SKM-1 (cell line): ENCODE measurements at regions not wholly inside any gene's neighbourhood (a gene's known extent, or its start where the extent isn't known, plus 50 kb on each side); places are given as distances from the start of the nearest gene placed in this dataset.
"Not testable (repeated sequence)": the region's sequence is repeated elsewhere in the genome, so short reads cannot be mapped to it uniquely, and the experiment has no call there.

Experiments
- DNase-seq: peaks from one replicate; lab custom pipeline; 2025; ENCODE audit not compliant: unreplicated experiment; lab: John Stamatoyannopoulos, UW

- no peak for DNase-seq
Observed at GRCh38 chr2:7740114-7740513, 822.9 kb downstream of the RNF144A start.

GRCh38 chr2:7742301-7742700 is 825.1 kb downstream of the RNF144A start:
- no peak for DNase-seq

DNA sequence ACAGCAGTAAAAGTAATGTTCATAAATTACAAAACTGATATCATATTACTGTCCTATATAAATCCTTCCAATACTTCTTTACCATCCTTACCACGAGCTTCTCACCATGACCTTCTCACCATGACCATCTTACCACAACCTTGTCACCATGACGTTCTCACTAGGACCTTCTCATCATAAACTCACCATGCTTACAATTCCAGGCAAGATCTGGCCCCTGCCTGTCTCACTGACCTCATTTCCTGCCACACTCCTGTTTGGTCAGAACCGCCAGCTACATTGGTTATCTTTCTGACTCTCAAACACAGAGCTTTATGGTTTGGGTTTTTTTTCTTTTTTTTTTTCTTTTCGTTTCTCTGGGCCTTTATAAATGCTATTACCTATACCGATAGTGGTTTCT is 827.6 kb downstream of the RNF144A start:
- no peak for DNase-seq

DNA sequence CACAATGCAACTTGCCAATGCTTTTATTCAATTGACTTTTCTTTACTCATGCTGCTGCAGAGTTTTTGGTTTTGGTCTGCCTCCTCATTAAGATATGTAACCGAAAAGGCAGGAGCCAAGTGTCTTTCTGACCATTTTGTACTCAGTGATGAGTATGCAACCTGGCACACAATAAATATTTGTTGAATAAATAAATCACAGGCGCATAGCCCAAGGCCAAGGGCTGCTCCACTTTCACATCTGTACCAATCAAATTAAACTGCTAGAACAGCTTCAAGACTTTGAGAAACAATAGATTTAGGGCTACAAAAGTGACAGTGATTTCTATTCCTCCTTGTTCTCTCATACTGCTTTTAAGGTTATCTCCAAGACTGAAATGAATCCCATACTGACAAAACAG is 828.2 kb downstream of the RNF144A start:
- no peak for DNase-seq

GRCh38 chr2:7748717-7749415 is 831.7 kb downstream of the RNF144A start:
- no peak for DNase-seq

DNA sequence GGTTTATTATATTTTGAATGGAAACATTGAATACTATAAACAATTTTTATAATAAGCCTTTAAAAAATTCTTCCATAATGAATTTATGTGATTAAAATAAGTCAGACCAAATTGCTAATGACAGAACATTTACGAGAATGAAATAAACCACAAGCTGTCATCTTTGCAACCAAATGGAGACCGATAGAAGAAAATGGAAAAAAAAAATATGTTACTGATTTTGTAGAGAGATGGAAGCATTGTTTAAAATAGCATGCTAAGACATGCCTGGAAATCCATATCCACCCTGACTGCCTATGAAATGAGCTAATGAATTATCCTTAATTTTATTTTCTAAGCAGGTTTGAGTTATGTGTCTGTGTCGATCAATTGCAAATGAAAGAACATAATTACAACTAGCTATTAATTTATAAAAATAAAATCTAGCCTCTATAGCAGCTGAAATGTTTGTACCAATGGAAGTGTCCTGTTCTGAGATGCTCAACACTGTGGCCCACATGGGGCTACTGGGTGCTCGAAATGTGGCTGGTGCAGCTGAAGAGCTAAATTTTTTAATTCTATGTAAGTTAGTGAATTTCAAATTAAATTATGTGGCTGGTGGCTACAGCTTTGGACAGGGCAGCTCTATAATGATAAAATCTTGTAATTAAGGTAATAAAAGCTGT is 832.8 kb downstream of the RNF144A start:
- DNase-seq, result no peak

- DNase-seq, result no peak
Observed at GRCh38 chr2:7752291-7752690, 835.1 kb downstream of the RNF144A start.

DNA sequence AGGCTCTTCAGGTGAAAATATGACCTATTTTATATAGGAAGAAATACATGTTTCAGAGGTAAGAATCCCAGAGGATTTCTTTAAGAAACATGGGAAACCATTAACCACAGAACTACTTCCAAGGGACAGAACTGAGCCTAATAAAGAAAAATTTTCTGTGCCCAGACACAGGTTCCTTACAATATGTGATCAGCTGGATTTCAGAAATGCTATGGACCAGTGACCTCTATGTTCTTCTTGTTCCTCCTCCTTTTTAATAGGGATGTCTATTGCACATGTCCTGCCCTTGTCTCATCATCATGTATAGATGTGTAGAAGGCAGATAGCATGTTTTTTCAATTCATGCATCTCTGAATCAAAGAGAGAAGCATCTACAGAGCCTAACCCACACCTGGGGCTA is 836.6 kb downstream of the RNF144A start:
- DNase-seq, result no peak

DNA sequence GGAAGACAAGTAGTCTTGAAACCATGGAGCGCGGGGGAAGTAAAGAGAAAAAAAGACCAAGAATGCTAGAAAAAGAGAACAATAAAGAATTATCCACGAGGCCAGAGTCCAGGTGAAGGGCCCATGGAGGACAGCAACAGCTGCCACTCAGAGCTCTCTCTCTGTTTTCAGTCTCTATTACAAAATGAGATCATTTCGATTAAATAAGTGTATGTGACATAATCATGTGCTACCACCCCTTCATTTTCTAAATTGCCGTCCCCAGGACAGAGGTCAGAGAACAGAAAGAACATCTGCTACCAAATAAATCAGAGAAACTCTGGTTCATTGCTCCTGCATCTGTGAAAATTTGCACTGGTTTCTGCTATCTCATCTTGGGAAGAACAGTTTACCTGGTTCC is 838.7 kb downstream of the RNF144A start:
- DNase-seq, result no peak

- DNase-seq, result no peak
Observed at GRCh38 chr2:7758073-7758759, 841.0 kb downstream of the RNF144A start.

DNA sequence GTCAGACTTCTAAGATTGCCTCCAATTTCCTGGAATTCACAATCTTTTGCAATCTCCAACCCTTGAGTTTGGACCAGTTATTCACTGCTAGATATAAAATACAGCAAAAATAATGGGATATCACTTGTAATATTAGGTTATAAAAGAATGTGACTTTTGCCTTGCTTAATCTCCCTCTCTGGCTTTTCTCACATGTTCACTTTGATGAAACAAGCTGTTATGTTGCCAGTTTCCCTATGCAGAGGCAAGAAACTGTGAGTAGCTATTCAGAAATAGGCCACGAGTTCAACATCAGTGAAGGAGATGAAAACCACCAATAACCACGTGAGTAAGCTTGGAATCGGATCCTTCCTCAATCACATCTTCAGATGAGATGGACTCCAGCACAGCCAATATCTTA is 842.7 kb downstream of the RNF144A start:
- DNase-seq, result no peak

- DNase-seq, result not testable (repeated sequence)
Observed at GRCh38 chr2:7763418-7763817, 846.2 kb downstream of the RNF144A start.

DNA sequence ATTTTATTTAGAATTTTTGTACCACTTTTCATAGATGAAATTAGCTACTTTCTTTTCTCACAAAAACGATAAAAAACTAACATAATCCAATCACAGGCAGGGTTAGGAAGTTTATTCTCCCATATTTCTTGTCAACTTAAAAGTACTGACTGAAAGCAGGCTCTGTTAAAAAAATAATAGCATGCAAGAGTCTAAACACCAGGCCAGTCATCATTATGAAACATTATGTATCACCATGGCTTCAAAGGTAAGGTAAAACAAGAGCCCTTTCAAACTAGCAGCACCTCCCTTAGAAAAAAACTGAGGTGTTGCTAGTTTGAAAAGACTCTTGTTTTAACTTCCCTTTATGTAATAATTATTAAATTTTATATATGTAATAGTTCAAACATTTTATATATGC is 848.0 kb downstream of the RNF144A start:
- DNase-seq, result no peak

GRCh38 chr2:7766088-7766722 is 849.0 kb downstream of the RNF144A start:
- DNase-seq, result no peak

DNA sequence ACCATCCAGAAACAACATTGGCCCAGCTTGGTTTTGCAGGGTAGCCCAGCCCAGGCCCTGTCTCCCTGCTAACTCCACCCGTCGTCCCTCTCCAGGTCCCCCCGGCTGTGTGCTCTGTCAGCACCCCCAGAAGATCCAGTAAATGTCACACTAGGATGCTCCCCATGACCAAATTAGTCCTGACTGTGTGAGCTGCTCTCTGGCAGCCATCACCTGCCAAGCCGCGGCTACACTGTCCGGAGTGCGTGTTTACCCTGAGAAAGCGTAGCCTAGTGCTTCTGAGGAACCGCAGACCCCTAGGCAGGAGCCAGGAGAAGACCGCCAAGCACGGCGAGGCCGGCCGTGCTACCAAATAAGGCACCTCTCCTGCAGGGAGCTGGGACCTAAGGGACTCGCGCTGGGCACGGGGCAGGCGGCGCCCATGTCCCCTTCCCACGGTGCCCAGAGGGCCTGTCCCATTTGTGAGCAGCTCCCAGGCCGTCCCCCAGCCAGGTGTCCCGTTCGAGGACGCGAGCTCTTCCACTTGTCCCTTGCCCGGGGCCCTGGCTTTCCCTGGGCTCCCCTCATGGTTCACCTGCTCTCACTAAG is 849.9 kb downstream of the RNF144A start:
- DNase-seq, result no peak

DNA sequence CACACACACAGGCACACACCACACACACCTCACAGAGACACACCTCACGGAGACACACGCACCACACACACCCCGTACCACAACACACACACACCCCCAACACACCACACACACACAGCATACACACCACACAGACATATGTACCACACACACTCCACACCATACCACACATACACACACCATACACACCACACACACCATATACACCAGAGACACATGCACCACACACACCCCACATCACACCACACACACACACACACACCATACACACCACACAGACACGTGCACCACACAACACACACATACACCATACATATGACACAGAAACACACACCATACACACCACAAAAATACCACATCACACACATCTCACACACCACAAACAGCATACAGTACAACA is 850.7 kb downstream of the RNF144A start:
- DNase-seq, result no peak

DNA sequence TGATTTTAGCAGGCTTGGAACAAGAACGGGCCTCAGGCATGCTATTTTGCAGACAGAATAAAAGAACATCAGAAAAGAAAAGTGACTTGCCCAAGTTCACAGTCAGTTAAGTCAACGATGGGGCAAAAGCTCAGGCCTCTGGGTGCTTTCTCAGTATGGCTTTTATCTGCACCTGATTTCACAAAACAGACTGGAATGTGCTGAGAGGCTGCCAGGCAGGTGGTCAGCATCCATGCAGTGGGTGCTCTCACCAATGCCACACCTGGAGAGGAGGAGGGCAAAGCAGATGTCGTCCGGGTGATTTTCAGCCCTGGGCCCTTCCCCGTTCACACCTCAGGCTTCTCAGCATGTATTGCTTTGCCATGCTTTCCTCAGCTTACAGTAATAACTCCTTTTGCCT is 854.6 kb downstream of the RNF144A start:
- no peak for DNase-seq

DNA sequence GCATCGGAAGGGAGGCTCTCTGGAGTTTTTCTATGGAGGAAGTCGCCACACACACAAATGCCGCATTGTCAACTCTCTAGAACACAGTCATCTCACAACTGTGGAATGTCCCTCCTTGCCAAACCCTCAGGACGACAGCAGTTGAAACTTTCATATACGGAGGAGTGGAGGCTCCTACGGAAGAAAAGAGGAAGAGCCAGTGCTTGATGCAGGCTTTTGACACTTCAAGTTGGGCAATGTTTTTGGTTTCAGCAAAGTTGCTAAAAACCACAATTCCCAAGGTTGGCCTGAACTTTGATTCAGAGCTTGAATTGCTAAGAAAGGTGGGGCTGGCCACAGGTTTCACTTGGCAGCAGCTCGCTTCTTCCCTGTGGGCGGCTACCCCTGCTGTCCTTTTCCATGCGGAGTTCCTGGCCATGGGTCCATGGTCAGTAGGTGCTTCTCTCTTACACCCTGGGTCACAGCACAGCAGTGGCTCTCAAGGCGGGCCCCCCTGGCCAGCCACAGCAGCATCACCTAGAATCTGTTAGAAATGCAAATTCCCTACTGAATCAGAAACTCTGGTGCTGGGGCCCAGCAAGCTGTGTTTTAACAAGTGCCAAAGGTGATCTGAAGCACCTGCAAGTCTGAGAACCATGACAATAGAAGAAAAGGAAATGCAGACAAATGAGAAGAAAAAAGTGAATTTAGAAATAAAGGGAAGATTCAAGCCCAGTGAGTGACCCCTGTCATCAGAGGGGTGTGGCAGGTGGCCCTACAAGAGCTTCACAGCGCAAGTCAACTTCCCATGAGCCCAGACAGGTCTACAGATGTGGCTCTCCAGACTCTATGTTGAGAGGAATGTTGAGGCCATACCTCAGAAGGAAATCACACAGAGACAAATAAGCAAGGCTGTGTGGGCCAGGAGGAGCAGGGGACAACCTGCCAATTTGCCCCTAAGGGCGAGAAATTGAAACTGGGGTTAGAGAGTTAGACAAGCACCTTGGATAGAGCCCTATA is 856.4 kb downstream of the RNF144A start:
- peak; percentile 93 for DNase-seq

GRCh38 chr2:7774481-7774880 is 857.3 kb downstream of the RNF144A start:
- DNase-seq, result no peak

DNA sequence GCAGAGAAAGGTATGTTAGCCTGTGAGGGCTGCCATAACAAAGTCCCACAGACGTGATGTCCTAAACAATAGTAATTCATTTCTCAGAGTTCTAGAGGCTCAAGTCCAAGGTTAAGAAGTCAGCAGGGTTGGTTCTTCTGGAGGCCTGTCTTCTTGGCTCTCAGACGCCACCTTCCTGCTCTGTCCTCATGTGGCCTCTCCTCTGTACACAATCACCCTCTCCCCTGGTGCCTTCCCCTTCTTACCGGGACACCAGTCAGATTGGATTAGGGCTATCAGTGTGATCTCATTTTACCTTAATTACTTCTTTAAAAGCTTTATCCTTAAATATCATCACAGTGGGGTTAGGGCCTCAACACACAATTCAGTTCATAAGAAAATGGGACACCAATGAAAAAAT is 860.5 kb downstream of the RNF144A start:
- no peak for DNase-seq
